H1 (cell line): ENCODE measurements at regions not wholly inside any gene's neighbourhood (a gene's known extent, or its start where the extent isn't known, plus 50 kb on each side); places are given as distances from the start of the nearest gene placed in this dataset.

Source experiments
- CHD2 ChIP-seq: IDR thresholded peaks from 2 replicates; pipeline ENCODE4 v1.6.1; 2012; ENCODE audit warnings: low read length, improper control_type of control experiment
- NANOG ChIP-seq: IDR thresholded peaks from 2 replicates; pipeline ENCODE4 v1.6.1; 2011; ENCODE audit warnings: low read length, low read depth, mild to moderate bottlenecking, inconsistent platforms; ENCODE audit not compliant: insufficient read depth, poor library complexity, severe bottlenecking
- RXRA ChIP-seq: IDR thresholded peaks from 2 replicates; pipeline ENCODE4 v1.6.1; 2011; ENCODE audit warnings: low read depth, mild to moderate bottlenecking, low read length, moderate library complexity; ENCODE audit not compliant: insufficient read depth
- TF ChIP-seq, protein P1 (sequence below): fragments of 300-600 bp; sonication (generic); IDR thresholded peaks from 2 replicates; pipeline ENCODE4 v1.7.1; 2012; ENCODE audit warnings: low read length, moderate library complexity, mild to moderate bottlenecking, inconsistent platforms; ENCODE audit not compliant: insufficient replicate concordance

DNA sequence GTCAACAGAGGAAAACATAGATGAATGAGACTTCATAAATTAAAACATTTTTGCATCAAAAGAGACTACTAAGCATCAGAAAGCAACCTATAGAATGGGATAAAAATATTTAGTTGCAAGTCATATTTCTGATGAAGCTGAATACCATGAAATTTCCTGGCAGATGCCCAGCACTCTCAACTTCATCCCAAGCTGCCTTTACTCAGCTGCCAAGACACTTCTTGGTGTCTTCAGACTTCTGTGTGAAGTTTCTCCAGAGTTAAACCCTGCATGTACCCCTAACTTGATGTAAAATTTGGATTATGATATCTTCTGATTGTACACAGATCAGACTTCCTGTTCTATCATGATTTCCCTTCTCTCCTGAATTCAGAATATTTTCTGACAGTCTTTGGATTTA lies 73.2 kb downstream of the AKR1C4 start (continued):
- TF ChIP-seq RXRA (no peak), CHD2 (no peak), NANOG (no peak)
- TF ChIP-seq, protein P1, sequence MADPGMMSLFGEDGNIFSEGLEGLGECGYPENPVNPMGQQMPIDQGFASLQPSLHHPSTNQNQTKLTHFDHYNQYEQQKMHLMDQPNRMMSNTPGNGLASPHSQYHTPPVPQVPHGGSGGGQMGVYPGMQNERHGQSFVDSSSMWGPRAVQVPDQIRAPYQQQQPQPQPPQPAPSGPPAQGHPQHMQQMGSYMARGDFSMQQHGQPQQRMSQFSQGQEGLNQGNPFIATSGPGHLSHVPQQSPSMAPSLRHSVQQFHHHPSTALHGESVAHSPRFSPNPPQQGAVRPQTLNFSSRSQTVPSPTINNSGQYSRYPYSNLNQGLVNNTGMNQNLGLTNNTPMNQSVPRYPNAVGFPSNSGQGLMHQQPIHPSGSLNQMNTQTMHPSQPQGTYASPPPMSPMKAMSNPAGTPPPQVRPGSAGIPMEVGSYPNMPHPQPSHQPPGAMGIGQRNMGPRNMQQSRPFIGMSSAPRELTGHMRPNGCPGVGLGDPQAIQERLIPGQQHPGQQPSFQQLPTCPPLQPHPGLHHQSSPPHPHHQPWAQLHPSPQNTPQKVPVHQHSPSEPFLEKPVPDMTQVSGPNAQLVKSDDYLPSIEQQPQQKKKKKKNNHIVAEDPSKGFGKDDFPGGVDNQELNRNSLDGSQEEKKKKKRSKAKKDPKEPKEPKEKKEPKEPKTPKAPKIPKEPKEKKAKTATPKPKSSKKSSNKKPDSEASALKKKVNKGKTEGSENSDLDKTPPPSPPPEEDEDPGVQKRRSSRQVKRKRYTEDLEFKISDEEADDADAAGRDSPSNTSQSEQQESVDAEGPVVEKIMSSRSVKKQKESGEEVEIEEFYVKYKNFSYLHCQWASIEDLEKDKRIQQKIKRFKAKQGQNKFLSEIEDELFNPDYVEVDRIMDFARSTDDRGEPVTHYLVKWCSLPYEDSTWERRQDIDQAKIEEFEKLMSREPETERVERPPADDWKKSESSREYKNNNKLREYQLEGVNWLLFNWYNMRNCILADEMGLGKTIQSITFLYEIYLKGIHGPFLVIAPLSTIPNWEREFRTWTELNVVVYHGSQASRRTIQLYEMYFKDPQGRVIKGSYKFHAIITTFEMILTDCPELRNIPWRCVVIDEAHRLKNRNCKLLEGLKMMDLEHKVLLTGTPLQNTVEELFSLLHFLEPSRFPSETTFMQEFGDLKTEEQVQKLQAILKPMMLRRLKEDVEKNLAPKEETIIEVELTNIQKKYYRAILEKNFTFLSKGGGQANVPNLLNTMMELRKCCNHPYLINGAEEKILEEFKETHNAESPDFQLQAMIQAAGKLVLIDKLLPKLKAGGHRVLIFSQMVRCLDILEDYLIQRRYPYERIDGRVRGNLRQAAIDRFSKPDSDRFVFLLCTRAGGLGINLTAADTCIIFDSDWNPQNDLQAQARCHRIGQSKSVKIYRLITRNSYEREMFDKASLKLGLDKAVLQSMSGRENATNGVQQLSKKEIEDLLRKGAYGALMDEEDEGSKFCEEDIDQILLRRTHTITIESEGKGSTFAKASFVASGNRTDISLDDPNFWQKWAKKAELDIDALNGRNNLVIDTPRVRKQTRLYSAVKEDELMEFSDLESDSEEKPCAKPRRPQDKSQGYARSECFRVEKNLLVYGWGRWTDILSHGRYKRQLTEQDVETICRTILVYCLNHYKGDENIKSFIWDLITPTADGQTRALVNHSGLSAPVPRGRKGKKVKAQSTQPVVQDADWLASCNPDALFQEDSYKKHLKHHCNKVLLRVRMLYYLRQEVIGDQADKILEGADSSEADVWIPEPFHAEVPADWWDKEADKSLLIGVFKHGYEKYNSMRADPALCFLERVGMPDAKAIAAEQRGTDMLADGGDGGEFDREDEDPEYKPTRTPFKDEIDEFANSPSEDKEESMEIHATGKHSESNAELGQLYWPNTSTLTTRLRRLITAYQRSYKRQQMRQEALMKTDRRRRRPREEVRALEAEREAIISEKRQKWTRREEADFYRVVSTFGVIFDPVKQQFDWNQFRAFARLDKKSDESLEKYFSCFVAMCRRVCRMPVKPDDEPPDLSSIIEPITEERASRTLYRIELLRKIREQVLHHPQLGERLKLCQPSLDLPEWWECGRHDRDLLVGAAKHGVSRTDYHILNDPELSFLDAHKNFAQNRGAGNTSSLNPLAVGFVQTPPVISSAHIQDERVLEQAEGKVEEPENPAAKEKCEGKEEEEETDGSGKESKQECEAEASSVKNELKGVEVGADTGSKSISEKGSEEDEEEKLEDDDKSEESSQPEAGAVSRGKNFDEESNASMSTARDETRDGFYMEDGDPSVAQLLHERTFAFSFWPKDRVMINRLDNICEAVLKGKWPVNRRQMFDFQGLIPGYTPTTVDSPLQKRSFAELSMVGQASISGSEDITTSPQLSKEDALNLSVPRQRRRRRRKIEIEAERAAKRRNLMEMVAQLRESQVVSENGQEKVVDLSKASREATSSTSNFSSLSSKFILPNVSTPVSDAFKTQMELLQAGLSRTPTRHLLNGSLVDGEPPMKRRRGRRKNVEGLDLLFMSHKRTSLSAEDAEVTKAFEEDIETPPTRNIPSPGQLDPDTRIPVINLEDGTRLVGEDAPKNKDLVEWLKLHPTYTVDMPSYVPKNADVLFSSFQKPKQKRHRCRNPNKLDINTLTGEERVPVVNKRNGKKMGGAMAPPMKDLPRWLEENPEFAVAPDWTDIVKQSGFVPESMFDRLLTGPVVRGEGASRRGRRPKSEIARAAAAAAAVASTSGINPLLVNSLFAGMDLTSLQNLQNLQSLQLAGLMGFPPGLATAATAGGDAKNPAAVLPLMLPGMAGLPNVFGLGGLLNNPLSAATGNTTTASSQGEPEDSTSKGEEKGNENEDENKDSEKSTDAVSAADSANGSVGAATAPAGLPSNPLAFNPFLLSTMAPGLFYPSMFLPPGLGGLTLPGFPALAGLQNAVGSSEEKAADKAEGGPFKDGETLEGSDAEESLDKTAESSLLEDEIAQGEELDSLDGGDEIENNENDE: no peak
